ENCODE measurements at regions not wholly inside any gene's neighbourhood (a gene's known extent, or its start where the extent isn't known, plus 50 kb on each side); places are given as distances from the start of the nearest gene placed in this dataset.

- DNase-seq (ENCODE audit: low read depth): peak; percentile 25
These were observed 292.1 kb downstream of the SOX4 start for GRCh38 chr6:21885532-21886114.

DNA sequence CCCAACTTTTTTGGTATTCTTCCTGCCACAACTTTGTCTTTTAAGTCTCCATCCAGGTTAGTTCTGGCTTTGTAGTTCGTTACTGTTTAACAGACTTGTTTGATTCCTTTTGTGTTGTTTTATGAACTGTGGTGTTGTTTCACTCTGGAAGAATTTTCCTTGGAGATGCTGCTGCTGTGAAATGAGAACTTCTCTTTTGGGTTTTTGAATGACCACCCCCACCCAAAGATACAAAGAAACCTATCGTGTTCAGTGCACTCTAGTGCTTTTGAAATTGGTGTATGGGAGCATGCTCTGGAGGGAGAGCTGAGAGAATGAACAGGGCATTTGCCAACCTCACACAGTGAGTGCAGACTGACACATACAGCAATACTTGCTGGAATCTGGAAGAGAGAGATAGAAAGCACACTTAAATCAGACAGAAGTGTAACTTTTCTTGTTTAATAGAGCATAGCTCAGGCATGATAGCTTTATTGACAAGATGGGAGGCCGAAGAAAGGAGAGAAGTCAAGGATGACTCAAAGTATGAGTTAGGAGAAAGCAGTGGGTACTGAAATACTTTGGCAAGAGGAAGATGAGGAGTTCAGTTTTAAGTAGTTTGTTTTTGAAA is 293.1 kb downstream of the SOX4 start:
- DNase-seq (ENCODE audit: low read depth): no peak

GRCh38 chr6:21887231-21888185 is 294.0 kb downstream of the SOX4 start:
- DNase-seq (ENCODE audit: low read depth): no peak

DNA sequence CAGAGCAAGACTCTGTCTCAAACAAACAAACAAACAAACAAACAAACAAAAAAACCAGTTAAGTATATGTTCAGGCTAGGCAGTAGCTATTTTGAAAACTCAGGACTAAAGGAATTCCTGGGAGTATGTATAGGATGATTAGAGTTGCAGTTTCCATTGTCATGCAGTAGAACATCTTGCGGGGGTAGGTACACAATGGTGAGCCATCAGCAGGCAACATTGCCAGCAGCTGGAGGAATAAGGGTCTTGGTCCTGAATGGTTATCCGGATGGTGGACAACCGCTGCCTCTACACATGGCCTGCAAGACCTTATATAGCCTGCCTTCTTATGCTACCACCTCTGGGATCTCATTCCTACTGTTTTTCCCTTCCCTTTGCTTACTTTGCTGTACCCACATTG is 297.5 kb downstream of the SOX4 start:
- DNase-seq (ENCODE audit: low read depth): no peak

- DNase-seq (ENCODE audit: low read depth): no peak
These were observed 300.2 kb downstream of the SOX4 start for GRCh38 chr6:21893793-21894192.

DNA sequence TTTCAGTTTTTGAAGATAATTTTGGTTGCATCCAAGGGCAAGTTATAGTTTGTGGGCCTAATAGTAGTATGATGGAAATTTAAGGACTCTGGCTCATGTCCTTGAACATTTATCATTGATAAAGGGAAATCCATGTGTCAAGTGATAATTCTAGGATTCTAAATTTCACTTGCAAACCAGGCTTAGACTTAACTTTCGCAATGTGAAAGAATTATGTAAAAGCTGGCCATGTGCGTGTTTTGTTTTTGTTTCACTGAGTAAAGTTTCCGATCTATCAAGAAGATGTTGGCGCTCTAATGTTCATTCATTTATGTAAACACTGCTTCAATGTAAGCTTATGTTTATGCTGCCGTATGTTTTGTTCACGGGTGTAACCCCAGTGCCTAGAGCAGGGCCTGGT is 302.0 kb downstream of the SOX4 start:
- DNase-seq (ENCODE audit: low read depth): no peak

GRCh38 chr6:21898107-21898796 is 304.7 kb downstream of the SOX4 start:
- no peak for DNase-seq (ENCODE audit: low read depth)

GRCh38 chr6:21899708-21900107 is 306.2 kb downstream of the SOX4 start:
- no peak for DNase-seq (ENCODE audit: low read depth)

DNA sequence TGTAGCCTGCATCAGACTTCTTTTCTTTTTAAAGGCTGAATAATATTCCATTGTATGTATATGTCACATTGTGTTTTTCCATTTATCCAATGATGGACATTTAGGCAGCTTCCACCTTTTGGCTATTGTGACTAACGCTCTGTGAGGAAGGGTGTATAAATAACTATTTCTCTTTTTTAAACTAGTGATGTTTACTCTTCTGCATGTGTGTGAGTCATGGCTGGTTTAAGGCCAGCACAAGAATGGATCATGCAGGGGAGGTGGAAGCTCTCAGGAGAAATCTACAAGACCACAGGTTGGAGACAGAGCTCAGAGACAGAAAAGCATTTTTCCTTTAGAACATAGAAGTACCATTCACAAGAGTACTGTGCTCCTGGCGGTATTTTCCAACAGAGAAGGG is 307.2 kb downstream of the SOX4 start:
- peak; percentile 30 for DNase-seq (ENCODE audit: low read depth)

- DNase-seq (ENCODE audit: low read depth): no peak
These were observed 309.1 kb downstream of the SOX4 start for GRCh38 chr6:21902628-21903169.

DNA sequence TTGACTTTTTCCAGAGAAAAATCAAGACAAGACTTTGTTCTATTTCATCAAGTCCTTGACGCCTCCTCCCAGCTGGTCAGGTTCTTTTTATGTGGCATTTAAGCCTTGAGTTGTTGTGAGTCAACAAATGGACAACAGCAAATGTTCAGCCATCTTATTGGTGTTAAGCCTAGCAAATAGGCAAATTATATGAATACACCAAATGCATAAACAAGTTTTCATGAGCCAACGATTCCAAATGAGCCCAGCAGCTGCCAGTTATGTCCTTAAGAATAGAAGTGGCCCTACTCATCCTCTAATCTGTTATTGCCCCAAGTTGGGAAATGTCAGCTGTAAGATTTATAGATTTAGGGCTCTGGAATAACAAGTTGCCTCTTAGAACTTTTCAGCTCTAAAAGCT is 312.0 kb downstream of the SOX4 start:
- no peak for DNase-seq (ENCODE audit: low read depth)

GRCh38 chr6:21906826-21907225 is 313.3 kb downstream of the SOX4 start:
- no peak for DNase-seq (ENCODE audit: low read depth)

- no peak for DNase-seq (ENCODE audit: low read depth)
These were observed 313.7 kb downstream of the SOX4 start for GRCh38 chr6:21907291-21907690.

GRCh38 chr6:21908161-21908848 is 314.8 kb downstream of the SOX4 start:
- DNase-seq (ENCODE audit: low read depth): no peak

GRCh38 chr6:21909321-21909720 is 315.8 kb downstream of the SOX4 start:
- DNase-seq (ENCODE audit: low read depth): no peak

DNA sequence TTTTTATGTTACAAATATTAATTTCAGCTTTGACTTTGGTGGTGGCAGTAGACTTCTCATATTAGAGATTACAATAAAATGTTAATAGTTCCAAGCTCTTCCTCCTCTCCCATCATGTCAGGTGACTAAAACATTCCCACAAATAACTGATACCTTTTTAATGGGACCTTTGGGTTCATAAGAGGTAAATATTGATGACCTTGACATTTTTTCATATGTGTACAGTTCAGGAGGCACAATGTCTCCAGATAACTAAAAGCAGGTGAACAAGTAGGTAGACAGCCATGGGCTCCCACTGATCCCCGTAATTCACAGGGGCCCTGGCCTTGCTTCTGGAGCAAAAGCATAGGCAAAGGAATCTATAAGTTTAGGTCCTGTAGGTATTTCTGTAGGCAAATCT is 317.7 kb downstream of the SOX4 start:
- DNase-seq (ENCODE audit: low read depth): no peak

- DNase-seq (ENCODE audit: low read depth): no peak
These were observed 318.7 kb downstream of the SOX4 start for GRCh38 chr6:21912151-21912832.

- DNase-seq (ENCODE audit: low read depth): no peak
These were observed 320.8 kb downstream of the SOX4 start for GRCh38 chr6:21914121-21914973.

DNA sequence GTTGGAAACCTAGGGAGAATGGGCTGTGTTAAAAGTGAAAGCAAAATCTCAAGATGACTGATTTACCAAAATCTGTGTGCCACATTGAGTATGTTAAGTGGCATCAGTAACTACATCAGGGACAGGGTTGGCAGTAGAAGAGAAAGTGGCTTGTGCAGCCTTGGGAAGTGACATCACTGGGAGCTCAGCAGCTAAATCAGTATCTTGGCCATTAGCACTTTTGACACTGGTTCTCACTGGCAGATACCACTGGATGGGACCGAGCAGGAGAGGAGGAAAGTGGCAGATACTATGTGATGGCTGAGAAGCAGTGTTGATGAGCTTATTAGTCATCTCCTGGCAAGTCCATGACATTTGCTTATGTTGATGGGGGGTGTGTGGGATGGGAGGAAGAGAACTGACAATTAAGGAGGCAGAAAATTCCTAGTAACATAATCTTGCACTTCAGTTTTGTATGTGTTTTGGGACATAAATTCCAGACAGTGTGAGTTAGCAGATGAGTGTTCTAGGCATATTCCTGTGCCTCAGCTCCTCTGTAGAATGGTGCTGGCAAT is 322.2 kb downstream of the SOX4 start:
- DNase-seq (ENCODE audit: low read depth): peak; percentile 12

GRCh38 chr6:21918041-21918440 is 324.5 kb downstream of the SOX4 start:
- DNase-seq (ENCODE audit: low read depth): no peak
